Sigmoid colon (tissue), 6 donors: ENCODE measurements at regions not wholly inside any gene's neighbourhood (a gene's known extent, or its start where the extent isn't known, plus 50 kb on each side); places are given as distances from the start of the nearest gene placed in this dataset.

Source experiments
- DNase-seq: peaks from one replicate; pipeline ENCODE4 v3.0.0-alpha.2; 2019
- H3K27ac ChIP-seq, 4 donors: fragments of 200-600 bp; sonication (generic); one replicate each; pipeline ENCODE4 v1.5.1; 2016 to 2019; ENCODE audit warnings: mild to moderate bottlenecking in 1 of 4
- H3K27me3 ChIP-seq, 3 donors: fragments of 200-600 bp; sonication (generic); one replicate each; pipeline ENCODE4 v1.5.1; 2019; ENCODE audit warnings: mild to moderate bottlenecking in 1 of 3
- H3K36me3 ChIP-seq, 4 donors: fragments of 200-600 bp; sonication (generic); one replicate each; pipeline ENCODE4 v1.5.1; 2016 to 2019
- H3K4me1 ChIP-seq, 4 donors: fragments of 200-600 bp; sonication (generic); one replicate each; pipeline ENCODE4 v1.5.1; 2017 to 2019
- H3K4me3 ChIP-seq, 4 donors: fragments of 200-600 bp; sonication (generic); one replicate each; pipeline ENCODE4 v1.5.1; 2017 to 2019; ENCODE audit warnings: mild to moderate bottlenecking in 2 of 4, moderate library complexity in 1 of 4
- H3K9me3 ChIP-seq, 4 donors: fragments of 200-600 bp in 3 of 4; sonication (generic) in 3 of 4; one replicate each; pipeline versions ENCODE4 v1.5.1 to v1.6.1; 2013 to 2019
- CTCF ChIP-seq, 4 experiments: fragments of 450-650 bp in 3 of 4; fragments of 200-600 bp in 1 of 4; IDR thresholded peaks; one replicate each; pipeline ENCODE4 v1.5.1; 2016 to 2019; ENCODE audit warnings: antibody characterized with exemption in 4 of 4, mild to moderate bottlenecking in 3 of 4, moderate library complexity in 2 of 4
- EP300 ChIP-seq, 4 donors: sonication (generic); formaldehyde crosslinking; IDR thresholded peaks; one replicate each; pipeline ENCODE4 v1.6.1; 2017; ENCODE audit warnings: antibody characterized with exemption in 4 of 4
- POLR2A ChIP-seq, 2 donors: fragments of 450-650 bp; IDR thresholded peaks; one replicate each; pipeline ENCODE4 v1.6.1; 2016; ENCODE audit warnings: antibody characterized with exemption in 2 of 2, mild to moderate bottlenecking in 2 of 2, moderate library complexity in 2 of 2
- POLR2AphosphoS5 ChIP-seq, 4 donors: sonication (generic); formaldehyde crosslinking; IDR thresholded peaks; one replicate each; pipeline ENCODE4 v1.6.1; 2017; ENCODE audit warnings: antibody characterized with exemption in 4 of 4
- WGBS, 2 donors: extraction: QIAGEN DNeasy Blood & Tissue Kit; methylation state at CpG; one replicate each; pipeline ENCODE4 v1.1.7; 2013; 5-methylcytosine and 5-hydroxymethylcytosine counted together
- intact Hi-C: fragments of 100-400 bp; cut with DNase I; formaldehyde crosslinking; loops from one replicate; pipeline ENCODE4 v1.15.1; 2023
- donor health status: healthy with polysubstance abuse.
- donor health status: healthy.

- H3K9me3 ChIP-seq, result no peaks in the 10 kb centered on the region
- no peak for DNase-seq
- intact Hi-C loops, result no loop called here
- no peak overlapping the region for H3K4me3 ChIP-seq
- peak overlapping the region in 1 of 4 donors; percentile 39 for H3K27ac ChIP-seq
- H3K4me1 ChIP-seq, result no peaks in the 10 kb centered on the region
- no peak for TF ChIP-seq POLR2A (IDR thresholded peaks at IDR 0.05)
- no peak for TF ChIP-seq POLR2AphosphoS5 (IDR thresholded peaks at IDR 0.05)
- 78 to 79% methylated on average over 2 of the region's 2 CpGs for WGBS, 2 donors
- no peaks in the 10 kb centered on the region for H3K27me3 ChIP-seq
- H3K36me3 ChIP-seq, result no peaks in the 10 kb centered on the region
These were observed 139.4 kb upstream of the SLC7A14 start for GRCh38 chr3:170725285-170725731.

- intact Hi-C loops, result no loop called here
- no peaks in the 10 kb centered on the region for H3K4me1 ChIP-seq
- no peak for TF ChIP-seq POLR2A (IDR thresholded peaks at IDR 0.05)
- no peak for TF ChIP-seq CTCF (IDR thresholded peaks at IDR 0.05)
- no peak for TF ChIP-seq POLR2AphosphoS5 (IDR thresholded peaks at IDR 0.05)
- no peak for TF ChIP-seq EP300 (IDR thresholded peaks at IDR 0.05)
- no peaks in the 10 kb centered on the region for H3K36me3 ChIP-seq
- peak overlapping the region in 1 of 4 donors; percentile 39 for H3K27ac ChIP-seq
- no peaks in the 10 kb centered on the region for H3K9me3 ChIP-seq
- no peaks in the 10 kb centered on the region for H3K27me3 ChIP-seq
- 83 to 87% methylated on average over 1 of the region's 1 CpG for WGBS, 2 donors
- H3K4me3 ChIP-seq, result no peak overlapping the region
- DNase-seq, result peak; percentile 70
These were observed 138.9 kb upstream of the SLC7A14 start for GRCh38 chr3:170724599-170725280.

DNA sequence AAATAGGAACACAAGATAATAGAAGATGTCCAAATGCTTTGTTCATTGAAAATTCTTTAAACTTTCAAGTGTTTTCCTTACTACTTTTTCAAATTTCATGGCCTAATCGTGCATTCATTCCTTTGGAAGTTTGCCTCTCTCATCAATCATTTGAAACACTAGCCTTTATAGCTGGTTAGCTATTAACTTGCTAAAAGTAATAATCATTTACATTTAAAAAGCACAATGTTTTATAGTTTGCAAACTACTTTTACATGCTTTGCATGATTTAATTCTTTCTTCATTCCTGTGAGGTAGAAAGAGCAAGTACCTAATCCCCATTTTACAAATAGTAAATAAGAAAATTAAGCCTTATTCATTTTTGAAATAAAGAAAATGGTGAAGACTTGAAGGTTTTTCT is 137.4 kb upstream of the SLC7A14 start:
- no peaks in the 10 kb centered on the region for H3K27me3 ChIP-seq
- 16 to 60% methylated on average over 1 of the region's 1 CpG for WGBS, 2 donors
- intact Hi-C loops, result no loop called here

GRCh38 chr3:170721563-170721962 is 135.7 kb upstream of the SLC7A14 start:
- intact Hi-C loops, result no loop called here
- H3K36me3 ChIP-seq, result no peaks in the 10 kb centered on the region
- no peak overlapping the region for H3K4me3 ChIP-seq
- H3K27me3 ChIP-seq, result no peaks in the 10 kb centered on the region
- DNase-seq, result no peak
- TF ChIP-seq POLR2AphosphoS5 (IDR thresholded peaks at IDR 0.05) (no peak), CTCF (IDR thresholded peaks at IDR 0.05) (no peak), EP300 (IDR thresholded peaks at IDR 0.05) (no peak), POLR2A (IDR thresholded peaks at IDR 0.05) (no peak)
- peaks cover 0 to 3% (median 0%) of the 10 kb centered on the region in 4 donors for H3K9me3 ChIP-seq
- H3K27ac ChIP-seq, result no peak overlapping the region
- H3K4me1 ChIP-seq, result no peaks in the 10 kb centered on the region

More for the DNA sequence above, 137.4 kb upstream of the SLC7A14 start:
- no peak overlapping the region for H3K27ac ChIP-seq
- TF ChIP-seq CTCF (IDR thresholded peaks at IDR 0.05), result no peak
- no peak for DNase-seq
- H3K36me3 ChIP-seq, result no peaks in the 10 kb centered on the region
- no peak overlapping the region for H3K4me3 ChIP-seq
- H3K9me3 ChIP-seq, result peaks cover 0 to 3% (median 0%) of the 10 kb centered on the region in 4 donors
- no peaks in the 10 kb centered on the region for H3K4me1 ChIP-seq

- intact Hi-C loops, result no loop called here
- Histone ChIP-seq H3K27ac (no peak overlapping the region), H3K9me3 (peaks cover 0 to 3% (median 0%) of the 10 kb centered on the region in 4 donors), H3K36me3 (no peaks in the 10 kb centered on the region), H3K27me3 (no peaks in the 10 kb centered on the region), H3K4me3 (no peak overlapping the region), H3K4me1 (no peaks in the 10 kb centered on the region)
- no peak for DNase-seq
- 77 to 82% methylated on average over 1 of the region's 1 CpG for WGBS, 2 donors
- no peak for TF ChIP-seq EP300 (IDR thresholded peaks at IDR 0.05)
- TF ChIP-seq CTCF (IDR thresholded peaks at IDR 0.05), result no peak
- TF ChIP-seq POLR2AphosphoS5 (IDR thresholded peaks at IDR 0.05), result no peak
- no peak for TF ChIP-seq POLR2A (IDR thresholded peaks at IDR 0.05)
These were observed 133.4 kb upstream of the SLC7A14 start for GRCh38 chr3:170719300-170719699.
